ENCODE measurements at regions not wholly inside any gene's neighbourhood (a gene's known extent, or its start where the extent isn't known, plus 50 kb on each side); places are given as distances from the start of the nearest gene placed in this dataset.
"Not testable (repeated sequence)": the region's sequence is repeated elsewhere in the genome, so short reads cannot be mapped to it uniquely, and the experiment has no call there.

DNA sequence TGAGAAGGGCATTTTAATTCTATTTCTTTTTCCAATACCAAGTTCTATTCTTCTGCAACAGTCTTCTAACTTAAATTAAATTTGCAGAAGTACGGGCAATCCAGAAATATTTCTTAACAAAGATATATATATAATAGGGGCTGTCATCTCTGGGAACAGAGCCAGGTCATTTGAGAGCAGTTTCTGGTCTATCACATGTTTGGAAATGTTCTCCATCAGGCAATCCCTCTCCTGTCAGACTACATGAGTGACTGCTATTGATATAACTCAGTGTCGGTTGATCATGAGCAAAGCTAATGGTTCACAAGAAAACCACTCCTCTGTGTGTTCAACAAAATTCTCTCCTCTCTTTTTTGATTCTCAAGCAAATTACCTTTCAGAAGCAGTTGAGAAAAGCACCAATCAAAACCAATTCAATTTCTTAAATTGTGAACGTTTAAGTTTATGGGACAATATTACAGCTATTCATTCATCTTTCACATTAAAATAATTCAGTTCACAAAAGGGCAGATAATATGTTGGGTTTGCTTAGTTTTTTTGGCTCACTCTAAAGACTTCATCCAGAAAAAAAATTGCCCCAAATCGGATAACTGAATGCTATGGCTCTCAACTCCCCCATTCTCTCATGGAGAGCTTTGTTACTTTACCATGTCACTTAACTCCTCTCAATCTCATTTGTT is 152.9 kb upstream of the TGFBR2 start:
- no peak for ATAC-seq (ENCODE audit: low FRiP score)
- no peak overlapping the region for H3K27ac ChIP-seq (ENCODE audit: low read depth in 1 of 2, low read length in 2 of 2)

DNA sequence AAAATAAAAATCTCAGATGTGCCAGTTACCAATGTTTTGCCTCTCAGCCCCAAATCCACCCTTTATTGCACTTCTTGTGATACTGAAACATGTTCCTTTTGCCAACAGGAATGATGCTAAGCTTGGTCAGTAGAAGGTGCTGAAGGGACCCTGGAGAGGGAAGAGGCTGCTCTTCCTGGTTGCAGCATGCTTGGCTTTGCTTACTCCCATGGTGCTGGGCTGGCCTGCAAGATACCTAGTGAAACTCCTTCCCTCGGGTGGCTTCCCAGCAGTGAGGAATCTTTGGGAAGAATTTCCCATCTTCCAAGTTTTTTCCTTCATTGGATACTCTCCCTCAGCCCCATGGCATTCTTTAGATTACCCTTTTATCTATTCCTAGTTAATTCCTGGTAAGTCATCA is 151.8 kb upstream of the TGFBR2 start:
- DNase-seq (no peak), ATAC-seq (ENCODE audit: low FRiP score) (no peak)
- Histone ChIP-seq H3K4me1 (ENCODE audit: control insufficient read depth in 1 of 2, insufficient read depth in 2 of 2, low read length in 2 of 2) (no peaks in the 10 kb centered on the region), H3K27me3 (ENCODE audit: control insufficient read depth in 1 of 2, insufficient read depth in 2 of 2, low read length in 1 of 2) (no peaks in the 10 kb centered on the region), H3K9me3 (ENCODE audit: control insufficient read depth, low read length) (no peaks in the 10 kb centered on the region), H3K4me3 (ENCODE audit: low read length in 2 of 2) (no peak overlapping the region), H3K36me3 (ENCODE audit: control insufficient read depth in 1 of 2, insufficient read depth in 2 of 2, low read length in 1 of 2) (no peaks in the 10 kb centered on the region), H3K27ac (ENCODE audit: low read depth in 1 of 2, low read length in 2 of 2) (no peak overlapping the region)
- intact Hi-C loops (cut with DNase I): no loop called here
- WGBS, 2 donors: 84 to 95% methylated on average over 1 of the region's 1 CpG

More for the DNA sequence above, 152.9 kb upstream of the TGFBR2 start:
- DNase-seq: peak in 1 of 2 donors; percentile 47
- Histone ChIP-seq H3K27me3 (ENCODE audit: control insufficient read depth in 1 of 2, insufficient read depth in 2 of 2, low read length in 1 of 2) (no peaks in the 10 kb centered on the region), H3K36me3 (ENCODE audit: control insufficient read depth in 1 of 2, insufficient read depth in 2 of 2, low read length in 1 of 2) (no peaks in the 10 kb centered on the region), H3K9me3 (ENCODE audit: control insufficient read depth, low read length) (no peaks in the 10 kb centered on the region), H3K4me1 (ENCODE audit: control insufficient read depth in 1 of 2, insufficient read depth in 2 of 2, low read length in 2 of 2) (no peaks in the 10 kb centered on the region), H3K4me3 (ENCODE audit: low read length in 2 of 2) (no peak overlapping the region)
- intact Hi-C loops (cut with DNase I): no loop called here
- 52 to 62% methylated on average over 4 of the region's 4 CpGs for WGBS, 2 donors

DNA sequence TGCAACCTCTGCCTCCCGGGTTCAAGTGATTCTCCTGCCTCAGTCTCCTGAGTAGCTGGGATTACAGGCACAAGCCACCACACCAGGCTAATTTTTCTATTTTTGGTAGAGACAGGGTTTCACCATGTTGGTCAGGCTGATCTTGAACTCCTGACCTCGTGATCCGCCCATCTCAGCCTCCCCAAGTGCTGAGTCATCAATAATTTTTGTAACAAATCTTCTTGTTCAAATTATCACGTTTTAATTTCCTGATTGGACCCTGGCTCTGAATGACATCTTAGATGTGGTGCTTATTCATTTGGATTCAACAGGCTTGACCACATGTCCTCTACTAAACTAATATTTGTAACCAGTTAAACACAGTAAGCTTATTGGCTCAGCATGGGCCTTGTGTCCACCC is 151.3 kb upstream of the TGFBR2 start:
- H3K36me3 ChIP-seq (ENCODE audit: control insufficient read depth in 1 of 2, insufficient read depth in 2 of 2, low read length in 1 of 2); DNase-seq; H3K9me3 ChIP-seq (ENCODE audit: control insufficient read depth, low read length); H3K27ac ChIP-seq (ENCODE audit: low read depth in 1 of 2, low read length in 2 of 2); H3K27me3 ChIP-seq (ENCODE audit: control insufficient read depth in 1 of 2, insufficient read depth in 2 of 2, low read length in 1 of 2); H3K4me1 ChIP-seq (ENCODE audit: control insufficient read depth in 1 of 2, insufficient read depth in 2 of 2, low read length in 2 of 2); intact Hi-C loops (cut with DNase I); H3K4me3 ChIP-seq (ENCODE audit: low read length in 2 of 2): not testable (repeated sequence)
- WGBS, 2 donors: 90 to 96% methylated on average over 4 of the region's 4 CpGs
- peak; percentile 17 for ATAC-seq (ENCODE audit: low FRiP score)

DNA sequence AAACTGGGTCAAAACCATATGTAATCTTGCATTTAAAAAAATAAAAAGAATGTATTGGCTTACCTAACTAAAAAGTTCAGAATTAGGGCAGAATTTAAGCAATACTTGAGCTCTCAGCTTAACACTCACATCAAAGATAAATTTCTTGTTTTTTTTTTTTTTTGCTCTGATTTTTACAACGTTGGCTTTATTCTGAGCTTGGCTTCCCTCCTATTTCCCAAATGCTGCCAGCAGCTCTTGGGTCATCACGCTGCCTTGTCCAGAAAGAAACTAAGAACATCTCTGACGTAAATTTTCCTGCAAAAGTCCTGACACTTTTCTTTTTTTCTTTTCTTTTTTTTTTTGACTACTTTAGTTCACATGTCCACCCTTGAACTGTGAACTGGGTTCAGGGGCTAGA is 150.6 kb upstream of the TGFBR2 start:
- Histone ChIP-seq H3K36me3 (ENCODE audit: control insufficient read depth in 1 of 2, insufficient read depth in 2 of 2, low read length in 1 of 2) (no peaks in the 10 kb centered on the region), H3K4me3 (ENCODE audit: low read length in 2 of 2) (no peak overlapping the region), H3K27me3 (ENCODE audit: control insufficient read depth in 1 of 2, insufficient read depth in 2 of 2, low read length in 1 of 2) (no peaks in the 10 kb centered on the region), H3K27ac (ENCODE audit: low read depth in 1 of 2, low read length in 2 of 2) (no peak overlapping the region), H3K9me3 (ENCODE audit: control insufficient read depth, low read length) (no peaks in the 10 kb centered on the region), H3K4me1 (ENCODE audit: control insufficient read depth in 1 of 2, insufficient read depth in 2 of 2, low read length in 2 of 2) (no peaks in the 10 kb centered on the region)
- 3 to 8% methylated on average over 3 of the region's 3 CpGs for WGBS, 2 donors
- peak; percentile 88 for ATAC-seq (ENCODE audit: low FRiP score)
- intact Hi-C loops (cut with DNase I): no loop called here
- peak; percentile 67 to 74 for DNase-seq

DNA sequence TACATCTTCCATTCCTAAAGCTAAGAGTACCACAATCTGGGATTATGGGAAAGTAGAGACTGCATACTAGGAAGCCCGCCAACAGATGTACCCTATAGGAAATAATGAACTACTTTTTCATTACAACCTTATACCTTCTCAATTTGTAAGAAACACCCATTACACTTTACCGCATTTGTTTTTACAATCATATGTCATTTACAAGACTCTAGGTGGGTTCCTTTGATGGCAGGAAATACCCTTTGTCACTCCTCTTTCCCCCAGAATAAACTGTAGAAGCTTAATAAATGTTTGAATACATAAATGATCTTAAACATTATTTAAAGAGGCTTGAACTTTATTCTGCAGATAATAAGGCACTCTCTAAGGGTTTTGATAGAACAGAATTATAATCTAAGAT is 150.1 kb upstream of the TGFBR2 start:
- no peak overlapping the region for H3K27ac ChIP-seq (ENCODE audit: low read depth in 1 of 2, low read length in 2 of 2)
- no peaks in the 10 kb centered on the region for H3K36me3 ChIP-seq (ENCODE audit: control insufficient read depth in 1 of 2, insufficient read depth in 2 of 2, low read length in 1 of 2)
- ATAC-seq (ENCODE audit: low FRiP score) (no peak), DNase-seq (no peak)
- no peaks in the 10 kb centered on the region for H3K9me3 ChIP-seq (ENCODE audit: control insufficient read depth, low read length)
- intact Hi-C loops (cut with DNase I): no loop called here
- H3K27me3 ChIP-seq (ENCODE audit: control insufficient read depth in 1 of 2, insufficient read depth in 2 of 2, low read length in 1 of 2): no peaks in the 10 kb centered on the region
- WGBS, 2 donors: 94 to 99% methylated on average over 2 of the region's 2 CpGs
- H3K4me3 ChIP-seq (ENCODE audit: low read length in 2 of 2): no peak overlapping the region
- H3K4me1 ChIP-seq (ENCODE audit: control insufficient read depth in 1 of 2, insufficient read depth in 2 of 2, low read length in 2 of 2): no peaks in the 10 kb centered on the region

DNA sequence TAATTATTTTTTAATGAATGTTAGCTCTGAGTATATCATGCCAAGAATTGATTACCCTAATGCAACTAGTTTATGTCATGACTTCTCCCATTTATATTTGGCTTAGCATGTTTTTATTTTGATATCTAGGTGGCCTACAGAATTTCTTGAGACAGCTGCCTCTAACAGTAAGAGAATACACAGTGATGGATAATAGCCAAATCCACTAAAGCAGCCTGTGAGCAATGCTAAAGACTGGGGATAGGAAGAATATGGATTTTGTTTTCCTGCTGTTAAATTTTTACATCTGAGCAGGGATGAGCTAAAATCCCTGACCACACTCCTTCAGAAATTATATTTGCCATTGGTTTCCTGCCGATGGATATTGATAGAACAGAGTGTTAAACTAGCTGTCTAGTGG is 149.3 kb upstream of the TGFBR2 start:
- ATAC-seq (ENCODE audit: low FRiP score) (no peak), DNase-seq (no peak)
- 95 to 96% methylated on average over 1 of the region's 1 CpG for WGBS, 2 donors
- no peaks in the 10 kb centered on the region for H3K4me1 ChIP-seq (ENCODE audit: control insufficient read depth in 1 of 2, insufficient read depth in 2 of 2, low read length in 2 of 2)
- H3K4me3 ChIP-seq (ENCODE audit: low read length in 2 of 2): no peak overlapping the region
- H3K9me3 ChIP-seq (ENCODE audit: control insufficient read depth, low read length): no peaks in the 10 kb centered on the region
- intact Hi-C loops (cut with DNase I): no loop called here
- H3K36me3 ChIP-seq (ENCODE audit: control insufficient read depth in 1 of 2, insufficient read depth in 2 of 2, low read length in 1 of 2): no peaks in the 10 kb centered on the region
- no peak overlapping the region for H3K27ac ChIP-seq (ENCODE audit: low read depth in 1 of 2, low read length in 2 of 2)
- H3K27me3 ChIP-seq (ENCODE audit: control insufficient read depth in 1 of 2, insufficient read depth in 2 of 2, low read length in 1 of 2): no peaks in the 10 kb centered on the region

DNA sequence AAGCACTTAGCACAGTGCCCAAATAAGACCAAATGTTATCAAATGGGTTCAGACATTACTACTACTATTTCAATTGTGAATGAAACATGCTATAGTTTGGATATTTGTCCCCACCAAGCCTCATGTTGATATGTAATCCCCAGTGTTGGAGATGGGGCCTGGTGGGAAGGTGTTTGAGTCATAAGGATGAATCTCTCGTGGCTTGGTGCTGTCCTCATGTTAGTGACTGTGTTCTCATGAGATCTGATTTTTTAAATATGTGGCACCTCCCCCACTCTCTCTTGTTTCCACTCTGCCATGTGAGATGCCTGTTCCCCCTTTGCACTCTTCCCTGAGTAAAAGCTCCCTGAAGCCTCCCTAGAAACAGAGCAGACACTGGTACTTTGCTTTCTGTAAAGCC is 148.7 kb upstream of the TGFBR2 start:
- intact Hi-C loops (cut with DNase I): no loop called here
- no peaks in the 10 kb centered on the region for H3K9me3 ChIP-seq (ENCODE audit: control insufficient read depth, low read length)
- no peak for ATAC-seq (ENCODE audit: low FRiP score)
- WGBS, 2 donors: 98 to 100% methylated on average over 1 of the region's 1 CpG
- H3K4me3 ChIP-seq (ENCODE audit: low read length in 2 of 2): no peak overlapping the region
- H3K27me3 ChIP-seq (ENCODE audit: control insufficient read depth in 1 of 2, insufficient read depth in 2 of 2, low read length in 1 of 2): no peaks in the 10 kb centered on the region
- H3K4me1 ChIP-seq (ENCODE audit: control insufficient read depth in 1 of 2, insufficient read depth in 2 of 2, low read length in 2 of 2): no peaks in the 10 kb centered on the region
- DNase-seq: no peak
- no peaks in the 10 kb centered on the region for H3K36me3 ChIP-seq (ENCODE audit: control insufficient read depth in 1 of 2, insufficient read depth in 2 of 2, low read length in 1 of 2)
- H3K27ac ChIP-seq (ENCODE audit: low read depth in 1 of 2, low read length in 2 of 2): no peak overlapping the region

DNA sequence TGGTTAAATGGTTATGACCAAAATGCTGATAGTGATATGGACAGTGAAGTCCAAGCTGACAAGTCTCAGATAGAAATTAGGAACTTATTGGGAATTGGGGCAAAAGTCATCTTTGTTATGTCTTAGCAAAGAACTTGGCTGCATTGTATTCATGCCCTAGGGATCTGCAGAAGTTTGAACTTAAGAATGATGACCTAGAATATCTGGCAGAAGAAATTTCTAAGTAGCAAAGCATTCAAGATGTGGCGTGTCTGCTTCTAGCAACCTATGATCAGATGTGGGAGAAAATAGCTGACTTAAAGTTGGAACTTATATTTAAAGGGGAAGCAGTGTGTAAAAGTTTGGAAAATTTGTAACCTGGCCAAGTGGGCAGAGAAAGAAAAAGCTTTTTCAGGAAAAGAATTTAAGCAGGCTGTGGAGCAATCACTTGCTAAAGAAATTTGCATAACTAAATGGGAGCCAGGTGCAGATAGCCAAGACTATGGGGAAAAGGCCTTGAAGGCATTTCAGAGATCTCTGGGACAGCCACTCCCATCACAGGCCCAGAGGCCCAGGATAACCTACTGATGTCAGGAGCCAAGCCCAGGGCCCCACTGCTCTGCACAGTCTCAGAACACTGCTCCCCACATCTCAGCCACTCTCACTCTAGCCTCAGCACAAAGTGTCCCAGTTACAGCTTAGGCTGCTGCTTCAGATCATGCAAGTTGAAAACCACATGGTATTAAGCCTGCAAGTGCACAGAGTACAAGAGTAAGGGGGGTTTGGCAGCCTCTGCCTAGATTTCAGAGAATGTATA is 147.8 kb upstream of the TGFBR2 start:
- 70 to 75% methylated on average over 1 of the region's 1 CpG for WGBS, 2 donors
- ATAC-seq (ENCODE audit: low FRiP score): no peak
- Histone ChIP-seq H3K27me3 (ENCODE audit: control insufficient read depth in 1 of 2, insufficient read depth in 2 of 2, low read length in 1 of 2) (no peaks in the 10 kb centered on the region), H3K4me3 (ENCODE audit: low read length in 2 of 2) (no peak overlapping the region), H3K9me3 (ENCODE audit: control insufficient read depth, low read length) (no peaks in the 10 kb centered on the region), H3K36me3 (ENCODE audit: control insufficient read depth in 1 of 2, insufficient read depth in 2 of 2, low read length in 1 of 2) (no peaks in the 10 kb centered on the region), H3K4me1 (ENCODE audit: control insufficient read depth in 1 of 2, insufficient read depth in 2 of 2, low read length in 2 of 2) (no peaks in the 10 kb centered on the region), H3K27ac (ENCODE audit: low read depth in 1 of 2, low read length in 2 of 2) (no peak overlapping the region)
- DNase-seq: no peak
- intact Hi-C loops (cut with DNase I): no loop called here

DNA sequence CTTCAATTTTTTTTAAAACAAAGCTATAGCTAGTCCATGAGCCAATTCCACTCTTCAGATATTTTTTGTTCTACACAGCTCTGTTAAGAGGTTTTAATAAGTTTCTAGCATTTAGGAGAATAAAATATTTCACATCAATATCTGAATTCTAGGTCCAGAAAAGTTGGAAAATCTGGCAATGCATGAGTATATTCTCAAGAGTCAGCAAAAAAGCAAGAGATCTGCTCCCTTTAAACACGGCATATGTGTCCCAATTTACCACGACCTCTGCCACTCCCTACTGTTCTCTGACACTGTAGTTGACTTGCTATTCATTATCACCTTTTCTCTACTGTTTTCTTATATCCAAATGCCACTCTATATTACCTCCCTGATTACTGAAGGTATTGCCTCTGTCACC is 145.1 kb upstream of the TGFBR2 start:
- no peaks in the 10 kb centered on the region for H3K27me3 ChIP-seq (ENCODE audit: control insufficient read depth in 1 of 2, insufficient read depth in 2 of 2, low read length in 1 of 2)
- DNase-seq (no peak), ATAC-seq (ENCODE audit: low FRiP score) (no peak)
- 93 to 94% methylated on average over 2 of the region's 2 CpGs for WGBS, 2 donors
- H3K4me3 ChIP-seq (ENCODE audit: low read length in 2 of 2): no peak overlapping the region
- no peaks in the 10 kb centered on the region for H3K36me3 ChIP-seq (ENCODE audit: control insufficient read depth in 1 of 2, insufficient read depth in 2 of 2, low read length in 1 of 2)
- intact Hi-C loops (cut with DNase I): no loop called here
- no peak overlapping the region for H3K27ac ChIP-seq (ENCODE audit: low read depth in 1 of 2, low read length in 2 of 2)
- H3K9me3 ChIP-seq (ENCODE audit: control insufficient read depth, low read length): no peaks in the 10 kb centered on the region
- H3K4me1 ChIP-seq (ENCODE audit: control insufficient read depth in 1 of 2, insufficient read depth in 2 of 2, low read length in 2 of 2): no peaks in the 10 kb centered on the region

All from aorta (tissue), 5 donors.